ENCODE measurements at regions not wholly inside any gene's neighbourhood (a gene's known extent, or its start where the extent isn't known, plus 50 kb on each side); places are given as distances from the start of the nearest gene placed in this dataset.

DNA sequence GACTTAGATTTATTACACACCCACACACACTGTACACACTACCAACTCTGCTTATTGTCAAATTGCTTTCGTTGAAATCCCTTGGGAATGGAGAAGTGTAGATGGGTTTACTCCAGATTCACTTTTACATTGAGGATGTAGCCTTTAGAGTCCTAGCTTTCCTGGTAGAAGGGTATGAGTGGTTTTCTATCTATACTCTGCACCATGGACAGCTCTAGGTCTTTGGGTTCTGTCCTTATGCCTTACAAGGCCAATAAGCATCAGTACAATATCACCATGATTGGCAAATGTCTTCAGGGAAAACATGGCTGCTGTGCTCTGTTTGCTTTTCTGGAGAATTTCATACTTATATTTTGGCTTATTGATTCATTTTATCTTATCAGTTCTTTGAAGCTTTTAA is 1063.9 kb downstream of the SLC6A15 start:
- H3K36me3 ChIP-seq (ENCODE audit: control insufficient read depth, insufficient read depth, low read length), result no peaks in the 10 kb centered on the region
- H3K4me3 ChIP-seq (ENCODE audit: extremely low read depth, insufficient read depth, low read length, poor library complexity, severe bottlenecking), result no peak overlapping the region
- no CpG with 5 or more reads among the region's 1 CpG for WGBS, 2 experiments (ENCODE audit: insufficient coverage in 2 of 2)
- H3K27ac ChIP-seq (ENCODE audit: low read depth, low read length, severe bottlenecking), result no peak overlapping the region
- no peaks in the 10 kb centered on the region for H3K4me1 ChIP-seq (ENCODE audit: control insufficient read depth, insufficient read depth, low read length, poor library complexity, severe bottlenecking)
- H3K9me3 ChIP-seq (ENCODE audit: control insufficient read depth, low read length), result no peaks in the 10 kb centered on the region

DNA sequence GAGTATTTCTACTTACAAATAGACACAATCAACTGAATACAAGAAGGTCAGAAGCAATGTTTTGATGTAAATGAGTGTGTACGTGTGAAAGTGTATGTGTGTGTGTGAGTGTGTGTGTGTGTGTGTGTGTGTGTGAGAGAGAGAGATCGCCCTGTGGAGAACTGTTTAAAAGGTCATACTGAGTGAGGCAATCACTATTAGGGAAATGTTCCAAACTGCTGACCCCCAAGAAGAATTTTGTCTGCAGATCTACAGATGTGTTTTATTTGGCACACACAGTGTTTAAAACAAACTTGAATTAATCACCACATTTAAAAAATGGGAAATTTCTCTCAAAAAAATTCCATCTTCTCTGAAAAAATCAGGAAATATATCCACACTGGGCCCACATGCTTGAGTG is 1069.1 kb downstream of the SLC6A15 start:
- H3K36me3 ChIP-seq (ENCODE audit: control insufficient read depth, insufficient read depth, low read length), result no peaks in the 10 kb centered on the region
- 63% methylated on average over 2 of the region's 2 CpGs; no CpG with 5 or more reads in 1 of the 2 experiments for WGBS, 2 experiments (ENCODE audit: insufficient coverage in 2 of 2)
- H3K4me3 ChIP-seq (ENCODE audit: extremely low read depth, insufficient read depth, low read length, poor library complexity, severe bottlenecking), result no peak overlapping the region
- H3K4me1 ChIP-seq (ENCODE audit: control insufficient read depth, insufficient read depth, low read length, poor library complexity, severe bottlenecking), result no peaks in the 10 kb centered on the region
- no peaks in the 10 kb centered on the region for H3K9me3 ChIP-seq (ENCODE audit: control insufficient read depth, low read length)
- H3K27ac ChIP-seq (ENCODE audit: low read depth, low read length, severe bottlenecking), result no peak overlapping the region

DNA sequence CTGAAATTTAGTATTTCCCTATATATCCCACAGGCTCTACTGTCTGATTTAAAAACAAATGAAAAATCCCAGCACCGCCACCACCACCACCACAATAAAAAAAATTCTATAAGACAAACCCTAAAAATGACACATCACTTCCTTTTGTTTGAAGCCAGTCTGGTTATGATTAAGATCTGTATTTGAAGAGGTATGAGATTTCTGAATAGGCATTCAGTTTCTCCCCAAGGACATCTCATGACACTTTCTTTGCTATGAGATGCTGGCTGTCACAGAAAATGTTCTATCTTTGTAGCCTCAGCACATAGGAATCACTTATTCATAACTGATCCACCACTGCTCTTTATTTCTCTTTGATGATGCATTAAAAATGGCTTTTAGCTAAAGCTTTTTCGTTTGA is 1071.0 kb downstream of the SLC6A15 start:
- no peaks in the 10 kb centered on the region for H3K9me3 ChIP-seq (ENCODE audit: control insufficient read depth, low read length)
- H3K36me3 ChIP-seq (ENCODE audit: control insufficient read depth, insufficient read depth, low read length), result no peaks in the 10 kb centered on the region
- no CpG with 5 or more reads among the region's 2 CpGs for WGBS, 2 experiments (ENCODE audit: insufficient coverage in 2 of 2)
- H3K4me3 ChIP-seq (ENCODE audit: extremely low read depth, insufficient read depth, low read length, poor library complexity, severe bottlenecking), result no peak overlapping the region
- no peak overlapping the region for H3K27ac ChIP-seq (ENCODE audit: low read depth, low read length, severe bottlenecking)
- H3K4me1 ChIP-seq (ENCODE audit: control insufficient read depth, insufficient read depth, low read length, poor library complexity, severe bottlenecking), result no peaks in the 10 kb centered on the region

GRCh38 chr12:83827860-83828259 is 1084.7 kb downstream of the SLC6A15 start:
- Histone ChIP-seq H3K4me1 (ENCODE audit: control insufficient read depth, insufficient read depth, low read length, poor library complexity, severe bottlenecking) (no peaks in the 10 kb centered on the region), H3K9me3 (ENCODE audit: control insufficient read depth, low read length) (no peaks in the 10 kb centered on the region), H3K4me3 (ENCODE audit: extremely low read depth, insufficient read depth, low read length, poor library complexity, severe bottlenecking) (no peak overlapping the region), H3K27ac (ENCODE audit: low read depth, low read length, severe bottlenecking) (no peak overlapping the region), H3K36me3 (ENCODE audit: control insufficient read depth, insufficient read depth, low read length) (no peaks in the 10 kb centered on the region)
- WGBS, 2 experiments (ENCODE audit: insufficient coverage in 2 of 2), result 0 to 86% methylated on average over 1 of the region's 2 CpGs

- H3K36me3 ChIP-seq (ENCODE audit: control insufficient read depth, insufficient read depth, low read length), result no peaks in the 10 kb centered on the region
- WGBS, 2 experiments (ENCODE audit: insufficient coverage in 2 of 2), result 56 to 80% methylated on average over 2 of the region's 2 CpGs
- H3K4me1 ChIP-seq (ENCODE audit: control insufficient read depth, insufficient read depth, low read length, poor library complexity, severe bottlenecking), result no peaks in the 10 kb centered on the region
- no peaks in the 10 kb centered on the region for H3K9me3 ChIP-seq (ENCODE audit: control insufficient read depth, low read length)
- no peak overlapping the region for H3K4me3 ChIP-seq (ENCODE audit: extremely low read depth, insufficient read depth, low read length, poor library complexity, severe bottlenecking)
- no peak overlapping the region for H3K27ac ChIP-seq (ENCODE audit: low read depth, low read length, severe bottlenecking)
Observed at GRCh38 chr12:83827193-83827592, 1085.4 kb downstream of the SLC6A15 start.

DNA sequence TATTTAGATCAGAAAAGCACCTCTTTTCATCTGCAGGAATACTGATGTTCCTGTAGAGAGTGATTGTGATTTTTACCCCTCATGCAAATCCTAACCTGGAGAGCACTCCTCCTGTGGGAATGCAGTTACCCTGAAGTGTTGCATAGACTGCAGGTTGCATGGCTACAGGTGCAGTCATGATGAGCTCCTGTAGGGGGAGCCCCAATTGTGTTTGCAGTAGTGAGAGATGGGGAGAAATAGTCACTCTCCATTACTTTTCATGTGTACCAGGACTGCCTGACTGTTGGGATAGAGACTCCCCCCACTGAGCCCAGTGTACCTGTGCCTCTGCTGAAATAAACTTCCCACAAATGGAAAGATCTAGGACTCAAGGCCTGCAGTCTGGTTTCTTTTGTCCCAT is 1086.5 kb downstream of the SLC6A15 start:
- Histone ChIP-seq H3K9me3 (ENCODE audit: control insufficient read depth, low read length) (no peaks in the 10 kb centered on the region), H3K27ac (ENCODE audit: low read depth, low read length, severe bottlenecking) (no peak overlapping the region), H3K36me3 (ENCODE audit: control insufficient read depth, insufficient read depth, low read length) (no peaks in the 10 kb centered on the region), H3K4me3 (ENCODE audit: extremely low read depth, insufficient read depth, low read length, poor library complexity, severe bottlenecking) (no peak overlapping the region), H3K4me1 (ENCODE audit: control insufficient read depth, insufficient read depth, low read length, poor library complexity, severe bottlenecking) (no peaks in the 10 kb centered on the region)

- Histone ChIP-seq H3K36me3 (ENCODE audit: control insufficient read depth, insufficient read depth, low read length) (no peaks in the 10 kb centered on the region), H3K27ac (ENCODE audit: low read depth, low read length, severe bottlenecking) (no peak overlapping the region), H3K9me3 (ENCODE audit: control insufficient read depth, low read length) (no peaks in the 10 kb centered on the region), H3K4me1 (ENCODE audit: control insufficient read depth, insufficient read depth, low read length, poor library complexity, severe bottlenecking) (no peaks in the 10 kb centered on the region), H3K4me3 (ENCODE audit: extremely low read depth, insufficient read depth, low read length, poor library complexity, severe bottlenecking) (no peak overlapping the region)
- WGBS, 2 experiments (ENCODE audit: insufficient coverage in 2 of 2), result 66 to 82% methylated on average over 5 to 7 of the region's 8 CpGs
Observed at GRCh38 chr12:83823386-83824045, 1089.1 kb downstream of the SLC6A15 start.

GRCh38 chr12:83821967-83822366 is 1090.6 kb downstream of the SLC6A15 start:
- WGBS, 2 experiments (ENCODE audit: insufficient coverage in 2 of 2), result 29 to 78% methylated on average over 1 of the region's 1 CpG
- Histone ChIP-seq H3K9me3 (ENCODE audit: control insufficient read depth, low read length) (no peaks in the 10 kb centered on the region), H3K4me3 (ENCODE audit: extremely low read depth, insufficient read depth, low read length, poor library complexity, severe bottlenecking) (no peak overlapping the region), H3K4me1 (ENCODE audit: control insufficient read depth, insufficient read depth, low read length, poor library complexity, severe bottlenecking) (no peaks in the 10 kb centered on the region), H3K27ac (ENCODE audit: low read depth, low read length, severe bottlenecking) (no peak overlapping the region), H3K36me3 (ENCODE audit: control insufficient read depth, insufficient read depth, low read length) (no peaks in the 10 kb centered on the region)

- no peak overlapping the region for H3K27ac ChIP-seq (ENCODE audit: low read depth, low read length, severe bottlenecking)
- no peak overlapping the region for H3K4me3 ChIP-seq (ENCODE audit: extremely low read depth, insufficient read depth, low read length, poor library complexity, severe bottlenecking)
- H3K9me3 ChIP-seq (ENCODE audit: control insufficient read depth, low read length), result no peaks in the 10 kb centered on the region
- 100% methylated on average over 1 of the region's 1 CpG for WGBS, 2 experiments (ENCODE audit: insufficient coverage in 2 of 2)
- H3K36me3 ChIP-seq (ENCODE audit: control insufficient read depth, insufficient read depth, low read length), result no peaks in the 10 kb centered on the region
- no peaks in the 10 kb centered on the region for H3K4me1 ChIP-seq (ENCODE audit: control insufficient read depth, insufficient read depth, low read length, poor library complexity, severe bottlenecking)
Observed at GRCh38 chr12:83818881-83819280, 1093.7 kb downstream of the SLC6A15 start.

GRCh38 chr12:83817730-83818129 is 1094.9 kb downstream of the SLC6A15 start:
- WGBS, 2 experiments (ENCODE audit: insufficient coverage in 2 of 2), result 60% methylated on average over 1 of the region's 1 CpG; no CpG with 5 or more reads in 1 of the 2 experiments
- no peaks in the 10 kb centered on the region for H3K36me3 ChIP-seq (ENCODE audit: control insufficient read depth, insufficient read depth, low read length)
- no peak overlapping the region for H3K4me3 ChIP-seq (ENCODE audit: extremely low read depth, insufficient read depth, low read length, poor library complexity, severe bottlenecking)
- no peaks in the 10 kb centered on the region for H3K9me3 ChIP-seq (ENCODE audit: control insufficient read depth, low read length)
- H3K27ac ChIP-seq (ENCODE audit: low read depth, low read length, severe bottlenecking), result no peak overlapping the region
- no peaks in the 10 kb centered on the region for H3K4me1 ChIP-seq (ENCODE audit: control insufficient read depth, insufficient read depth, low read length, poor library complexity, severe bottlenecking)

DNA sequence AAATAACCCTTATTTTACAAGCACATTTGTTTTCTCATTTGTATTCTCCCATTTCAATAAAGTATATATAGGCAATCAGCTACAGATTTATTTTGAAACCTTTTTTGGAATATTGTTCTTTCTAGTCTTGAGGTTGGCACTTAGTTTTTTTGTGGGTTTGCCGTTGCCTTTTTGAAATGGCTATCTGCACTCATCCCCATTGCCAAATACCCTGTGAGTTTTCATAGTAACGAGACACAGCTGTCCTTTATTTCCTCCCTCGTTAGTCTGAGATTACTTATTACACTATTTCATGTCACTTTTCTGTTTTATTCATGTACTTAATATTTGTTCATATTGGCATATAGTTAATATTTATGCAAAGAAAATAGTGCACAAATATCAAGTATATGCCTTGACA is 1104.0 kb downstream of the SLC6A15 start:
- Histone ChIP-seq H3K27ac (ENCODE audit: low read depth, low read length, severe bottlenecking) (no peak overlapping the region), H3K9me3 (ENCODE audit: control insufficient read depth, low read length) (no peaks in the 10 kb centered on the region), H3K36me3 (ENCODE audit: control insufficient read depth, insufficient read depth, low read length) (no peaks in the 10 kb centered on the region), H3K4me3 (ENCODE audit: extremely low read depth, insufficient read depth, low read length, poor library complexity, severe bottlenecking) (no peak overlapping the region), H3K4me1 (ENCODE audit: control insufficient read depth, insufficient read depth, low read length, poor library complexity, severe bottlenecking) (no peaks in the 10 kb centered on the region)
- WGBS, 2 experiments (ENCODE audit: insufficient coverage in 2 of 2), result no CpG with 5 or more reads among the region's 3 CpGs

Data from mesodermal cell (in vitro differentiated cells).